PC-9 (cell line): ENCODE measurements at regions not wholly inside any gene's neighbourhood (a gene's known extent, or its start where the extent isn't known, plus 50 kb on each side); places are given as distances from the start of the nearest gene placed in this dataset.

Experiments
- EZH2 ChIP-seq: fragments of 200-600 bp; sonication (generic); IDR thresholded peaks from 2 replicates; pipeline ENCODE4 v1.8.0; 2017; ENCODE audit warnings: antibody characterized with exemption, low read depth
- TF ChIP-seq, protein P1 (sequence below): fragments of 200-600 bp; sonication (generic); conservative IDR thresholded peaks from 2 replicates; pipeline ENCODE4 v1.6.1; 2017; ENCODE audit warnings: mixed run types, antibody characterized with exemption, mild to moderate bottlenecking, moderate library complexity

DNA sequence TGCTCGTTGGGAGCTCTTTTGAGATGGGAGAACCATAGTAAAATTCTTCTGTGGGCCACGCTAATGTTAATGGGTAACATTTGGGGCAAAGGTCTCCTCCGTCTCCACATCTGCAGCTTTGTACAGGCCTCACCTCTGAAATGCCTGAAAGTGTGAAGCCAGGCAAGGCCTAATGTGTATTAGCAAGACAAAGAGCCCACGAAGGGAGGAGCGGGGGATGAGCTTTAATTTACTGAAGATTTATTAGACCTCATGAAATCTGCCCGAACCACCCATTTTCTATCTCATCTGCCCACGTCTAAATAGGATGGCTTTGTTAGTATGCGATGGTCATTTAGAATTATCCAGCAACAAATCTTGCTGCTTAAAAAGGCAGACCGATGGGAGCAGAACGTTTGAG, 408.9 kb downstream of the PMP22 start:
- TF ChIP-seq EZH2, result no peak
- TF ChIP-seq, protein P1, sequence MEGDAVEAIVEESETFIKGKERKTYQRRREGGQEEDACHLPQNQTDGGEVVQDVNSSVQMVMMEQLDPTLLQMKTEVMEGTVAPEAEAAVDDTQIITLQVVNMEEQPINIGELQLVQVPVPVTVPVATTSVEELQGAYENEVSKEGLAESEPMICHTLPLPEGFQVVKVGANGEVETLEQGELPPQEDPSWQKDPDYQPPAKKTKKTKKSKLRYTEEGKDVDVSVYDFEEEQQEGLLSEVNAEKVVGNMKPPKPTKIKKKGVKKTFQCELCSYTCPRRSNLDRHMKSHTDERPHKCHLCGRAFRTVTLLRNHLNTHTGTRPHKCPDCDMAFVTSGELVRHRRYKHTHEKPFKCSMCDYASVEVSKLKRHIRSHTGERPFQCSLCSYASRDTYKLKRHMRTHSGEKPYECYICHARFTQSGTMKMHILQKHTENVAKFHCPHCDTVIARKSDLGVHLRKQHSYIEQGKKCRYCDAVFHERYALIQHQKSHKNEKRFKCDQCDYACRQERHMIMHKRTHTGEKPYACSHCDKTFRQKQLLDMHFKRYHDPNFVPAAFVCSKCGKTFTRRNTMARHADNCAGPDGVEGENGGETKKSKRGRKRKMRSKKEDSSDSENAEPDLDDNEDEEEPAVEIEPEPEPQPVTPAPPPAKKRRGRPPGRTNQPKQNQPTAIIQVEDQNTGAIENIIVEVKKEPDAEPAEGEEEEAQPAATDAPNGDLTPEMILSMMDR, result no peak
